ENCODE measurements at regions not wholly inside any gene's neighbourhood (a gene's known extent, or its start where the extent isn't known, plus 50 kb on each side); places are given as distances from the start of the nearest gene placed in this dataset.

- Mint-ChIP-seq H3K36me3 (no peaks in the 10 kb centered on the region), H3K4me3 (no peak overlapping the region), H3K27ac (no peak overlapping the region), H3K27me3 (no peaks in the 10 kb centered on the region), H3K9me3 (peaks cover 0 to 12% (median 4%) of the 10 kb centered on the region in 11 donors), H3K4me1 (no peaks in the 10 kb centered on the region)
- Histone ChIP-seq H3K4me1 (ENCODE audit: control insufficient read depth in 2 of 2, insufficient read depth in 2 of 2, low read length in 2 of 2) (no peaks in the 10 kb centered on the region), H3K9me3 (ENCODE audit: control insufficient read depth in 2 of 3, low read length in 3 of 3) (peaks cover 0 to 4% (median 0%) of the 10 kb centered on the region in 3 experiments), H3K36me3 (ENCODE audit: control insufficient read depth in 2 of 3, insufficient read depth in 3 of 3, low read length in 3 of 3) (no peaks in the 10 kb centered on the region), H3K4me3 (ENCODE audit: low read length) (no peak overlapping the region), H3K27me3 (ENCODE audit: control insufficient read depth in 2 of 2, insufficient read depth in 2 of 2, low read length in 2 of 2) (no peaks in the 10 kb centered on the region), H3K27ac (ENCODE audit: low read depth, low read length) (no peak overlapping the region)
- intact Hi-C loops (cut with micrococcal nuclease) = no loop called here
- POLR2A ChIA-PET = no interaction called here
- no peak for ATAC-seq
- no peak for DNase-seq
- CTCF ChIA-PET = no interaction called here
Observed at GRCh38 chr4:164550989-164551712, 202.8 kb upstream of the SMIM31 start.

- no peaks in the 10 kb centered on the region for H3K27me3 ChIP-seq (ENCODE audit: control insufficient read depth in 2 of 2, insufficient read depth in 2 of 2, low read length in 2 of 2)
- no peak overlapping the region for H3K4me3 ChIP-seq (ENCODE audit: low read length)
- Mint-ChIP-seq H3K4me1 (no peaks in the 10 kb centered on the region), H3K27me3 (no peaks in the 10 kb centered on the region), H3K36me3 (no peaks in the 10 kb centered on the region), H3K27ac (no peak overlapping the region), H3K9me3 (peaks cover 0 to 12% (median 4%) of the 10 kb centered on the region in 11 donors), H3K4me3 (no peak overlapping the region)
- ATAC-seq (no peak), DNase-seq (no peak)
- no peaks in the 10 kb centered on the region for H3K4me1 ChIP-seq (ENCODE audit: control insufficient read depth in 2 of 2, insufficient read depth in 2 of 2, low read length in 2 of 2)
- H3K9me3 ChIP-seq (ENCODE audit: control insufficient read depth in 2 of 3, low read length in 3 of 3) = peaks cover 0 to 4% (median 0%) of the 10 kb centered on the region in 3 experiments
- H3K27ac ChIP-seq (ENCODE audit: low read depth, low read length) = no peak overlapping the region
- ChIA-PET CTCF (no interaction called here), POLR2A (no interaction called here)
- no peaks in the 10 kb centered on the region for H3K36me3 ChIP-seq (ENCODE audit: control insufficient read depth in 2 of 3, insufficient read depth in 3 of 3, low read length in 3 of 3)
- intact Hi-C loops (cut with micrococcal nuclease) = no loop called here
Observed at GRCh38 chr4:164551713-164552040, 202.3 kb upstream of the SMIM31 start.

GRCh38 chr4:164571593-164572390 lies 182.1 kb upstream of the SMIM31 start:
- POLR2A ChIA-PET = no interaction called here
- H3K9me3 ChIP-seq (ENCODE audit: control insufficient read depth in 2 of 3, low read length in 3 of 3) = no peaks in the 10 kb centered on the region
- no peaks in the 10 kb centered on the region for H3K27me3 ChIP-seq (ENCODE audit: control insufficient read depth in 2 of 2, insufficient read depth in 2 of 2, low read length in 2 of 2)
- Mint-ChIP-seq H3K9me3 (peaks cover 0 to 13% (median 7%) of the 10 kb centered on the region in 11 donors), H3K36me3 (no peaks in the 10 kb centered on the region), H3K4me3 (no peak overlapping the region), H3K27ac (no peak overlapping the region), H3K27me3 (no peaks in the 10 kb centered on the region), H3K4me1 (no peaks in the 10 kb centered on the region)
- no peaks in the 10 kb centered on the region for H3K4me1 ChIP-seq (ENCODE audit: control insufficient read depth in 2 of 2, insufficient read depth in 2 of 2, low read length in 2 of 2)
- CTCF ChIA-PET = no interaction called here
- intact Hi-C loops (cut with micrococcal nuclease) = no loop called here
- H3K27ac ChIP-seq (ENCODE audit: low read depth, low read length) = no peak overlapping the region
- DNase-seq (no peak), ATAC-seq (no peak)
- no peaks in the 10 kb centered on the region for H3K36me3 ChIP-seq (ENCODE audit: control insufficient read depth in 2 of 3, insufficient read depth in 3 of 3, low read length in 3 of 3)
- no peak overlapping the region for H3K4me3 ChIP-seq (ENCODE audit: low read length)

GRCh38 chr4:164572877-164573279 lies 181.1 kb upstream of the SMIM31 start:
- ATAC-seq (no peak), DNase-seq (no peak)
- no peak overlapping the region for H3K4me3 ChIP-seq (ENCODE audit: low read length)
- H3K27ac Mint-ChIP-seq = no peak overlapping the region
- no peaks in the 10 kb centered on the region for H3K4me1 ChIP-seq (ENCODE audit: control insufficient read depth in 2 of 2, insufficient read depth in 2 of 2, low read length in 2 of 2)
- H3K36me3 Mint-ChIP-seq = no peaks in the 10 kb centered on the region
- ChIA-PET CTCF (no interaction called here), POLR2A (no interaction called here)
- no peaks in the 10 kb centered on the region for H3K4me1 Mint-ChIP-seq
- H3K27me3 Mint-ChIP-seq = no peaks in the 10 kb centered on the region
- H3K9me3 Mint-ChIP-seq = peaks cover 0 to 13% (median 5%) of the 10 kb centered on the region in 11 donors
- no peak overlapping the region for H3K4me3 Mint-ChIP-seq
- H3K27me3 ChIP-seq (ENCODE audit: control insufficient read depth in 2 of 2, insufficient read depth in 2 of 2, low read length in 2 of 2) = no peaks in the 10 kb centered on the region
- no peaks in the 10 kb centered on the region for H3K9me3 ChIP-seq (ENCODE audit: control insufficient read depth in 2 of 3, low read length in 3 of 3)
- intact Hi-C loops (cut with micrococcal nuclease) = no loop called here
- H3K36me3 ChIP-seq (ENCODE audit: control insufficient read depth in 2 of 3, insufficient read depth in 3 of 3, low read length in 3 of 3) = no peaks in the 10 kb centered on the region
- H3K27ac ChIP-seq (ENCODE audit: low read depth, low read length) = no peak overlapping the region

- Histone ChIP-seq H3K9me3 (ENCODE audit: control insufficient read depth in 2 of 3, low read length in 3 of 3) (no peaks in the 10 kb centered on the region), H3K27ac (ENCODE audit: low read depth, low read length) (no peak overlapping the region), H3K27me3 (ENCODE audit: control insufficient read depth in 2 of 2, insufficient read depth in 2 of 2, low read length in 2 of 2) (no peaks in the 10 kb centered on the region), H3K36me3 (ENCODE audit: control insufficient read depth in 2 of 3, insufficient read depth in 3 of 3, low read length in 3 of 3) (no peaks in the 10 kb centered on the region), H3K4me3 (ENCODE audit: low read length) (no peak overlapping the region), H3K4me1 (ENCODE audit: control insufficient read depth in 2 of 2, insufficient read depth in 2 of 2, low read length in 2 of 2) (no peaks in the 10 kb centered on the region)
- Mint-ChIP-seq H3K27me3 (no peaks in the 10 kb centered on the region), H3K9me3 (peaks cover 0 to 6% (median 3%) of the 10 kb centered on the region in 11 donors), H3K4me3 (no peak overlapping the region), H3K4me1 (no peaks in the 10 kb centered on the region), H3K27ac (no peak overlapping the region), H3K36me3 (no peaks in the 10 kb centered on the region)
- CTCF ChIA-PET = no interaction called here
- POLR2A ChIA-PET = no interaction called here
- intact Hi-C loops (cut with micrococcal nuclease) = no loop called here
- ATAC-seq (no peak), DNase-seq (no peak)
Observed at GRCh38 chr4:164575861-164576260, 178.1 kb upstream of the SMIM31 start.

- no peak for DNase-seq
- CTCF ChIA-PET = no interaction called here
- peaks cover 0 to 9% (median 5%) of the 10 kb centered on the region in 11 donors for H3K9me3 Mint-ChIP-seq
Observed at GRCh38 chr4:164579270-164579942, 174.5 kb upstream of the SMIM31 start.

More at GRCh38 chr4:164579270-164579942, 174.5 kb upstream of the SMIM31 start:
- H3K36me3 ChIP-seq (ENCODE audit: control insufficient read depth in 2 of 3, insufficient read depth in 3 of 3, low read length in 3 of 3) = no peaks in the 10 kb centered on the region
- H3K4me1 ChIP-seq (ENCODE audit: control insufficient read depth in 2 of 2, insufficient read depth in 2 of 2, low read length in 2 of 2) = no peaks in the 10 kb centered on the region
- Mint-ChIP-seq H3K36me3 (peaks cover 0 to 3% (median 0%) of the 10 kb centered on the region in 5 donors), H3K4me1 (no peaks in the 10 kb centered on the region), H3K27ac (no peak overlapping the region), H3K4me3 (no peak overlapping the region), H3K27me3 (peaks cover 0 to 5% (median 0%) of the 10 kb centered on the region in 5 donors)
- H3K9me3 ChIP-seq (ENCODE audit: control insufficient read depth in 2 of 3, low read length in 3 of 3) = no peaks in the 10 kb centered on the region
- no peak for ATAC-seq
- H3K27me3 ChIP-seq (ENCODE audit: control insufficient read depth in 2 of 2, insufficient read depth in 2 of 2, low read length in 2 of 2) = no peaks in the 10 kb centered on the region
- intact Hi-C loops (cut with micrococcal nuclease) = no loop called here
- H3K27ac ChIP-seq (ENCODE audit: low read depth, low read length) = no peak overlapping the region
- H3K4me3 ChIP-seq (ENCODE audit: low read length) = no peak overlapping the region
- POLR2A ChIA-PET = no interaction called here
